ENCODE measurements at regions not wholly inside any gene's neighbourhood (a gene's known extent, or its start where the extent isn't known, plus 50 kb on each side); places are given as distances from the start of the nearest gene placed in this dataset.
"Not testable (repeated sequence)": the region's sequence is repeated elsewhere in the genome, so short reads cannot be mapped to it uniquely, and the experiment has no call there.

- ChIA-PET POLR2A (no interaction called here), CTCF (no interaction called here)
Measured at GRCh38 chr6:167208819-167209576, 51.2 kb upstream of the GPR31 start.

DNA sequence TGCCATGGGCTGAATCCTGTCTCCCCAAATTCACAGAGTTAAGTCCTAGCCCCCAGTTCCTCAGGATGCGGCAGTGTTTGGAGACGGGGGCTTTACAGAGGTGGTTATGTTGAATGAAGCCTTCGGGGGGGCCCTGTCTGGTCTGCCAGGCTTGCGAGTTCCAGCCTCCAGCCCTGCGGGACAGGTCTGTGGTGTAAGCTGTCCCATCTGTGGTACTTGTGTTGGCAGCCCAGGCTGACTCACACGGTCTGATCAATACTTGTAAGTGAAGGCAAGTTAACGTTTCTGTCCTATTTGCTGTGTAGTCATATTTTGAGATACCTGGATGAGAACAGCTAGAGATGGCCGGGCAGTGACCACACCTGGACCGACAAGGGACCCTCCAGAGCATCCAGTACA, 51.8 kb upstream of the GPR31 start:
- ChIA-PET POLR2A (no interaction called here), CTCF (no interaction called here)

DNA sequence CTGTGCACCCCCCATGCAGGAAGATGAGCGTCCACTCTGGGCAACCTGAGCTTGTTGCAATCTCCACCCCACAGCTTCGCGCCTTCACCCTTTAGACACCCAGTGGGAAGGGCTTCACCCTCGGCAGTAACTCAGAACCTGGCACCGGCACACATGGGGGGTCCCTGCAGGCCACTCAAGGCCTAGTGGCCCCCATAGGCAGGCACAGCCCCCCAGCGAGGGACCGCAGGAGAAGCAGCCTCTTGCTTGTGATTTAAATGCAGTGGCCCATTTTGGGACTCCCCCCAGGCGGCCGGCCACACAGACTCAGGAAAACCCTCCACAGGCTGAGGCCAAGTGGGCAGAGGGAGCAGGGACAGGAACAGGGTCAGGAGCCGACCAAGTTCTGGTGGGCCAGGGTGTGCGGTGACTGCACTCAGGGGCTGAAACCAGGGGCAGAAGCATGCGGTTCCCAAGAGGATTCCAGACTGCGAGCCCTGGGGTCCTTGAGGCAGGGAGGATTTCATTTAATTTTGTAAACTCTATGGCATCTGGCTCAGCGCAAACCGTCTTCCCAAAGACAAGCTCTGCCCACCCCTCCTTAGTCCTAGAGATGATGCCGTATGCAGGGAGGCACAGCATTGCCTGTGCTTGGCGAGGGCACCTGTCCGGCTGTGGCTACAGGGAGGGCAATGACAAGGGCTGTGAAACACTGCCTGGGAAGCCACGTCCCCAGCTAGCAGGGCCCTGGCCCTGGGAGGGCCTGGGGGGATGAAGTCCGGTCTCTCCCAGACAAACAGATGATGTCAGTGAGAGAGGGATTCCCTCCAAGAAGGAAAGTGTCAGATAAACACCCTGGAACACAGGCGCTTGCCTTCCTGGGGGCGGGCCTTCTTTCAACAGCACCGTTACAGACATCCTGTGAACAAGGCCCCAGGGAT, 52.9 kb upstream of the GPR31 start:
- ChIA-PET POLR2A (no interaction called here), CTCF (no interaction called here)

- CTCF ChIA-PET = no interaction called here
- POLR2A ChIA-PET = no interaction called here
Measured at GRCh38 chr6:167211295-167211648, 53.5 kb upstream of the GPR31 start.

- ChIA-PET CTCF (no interaction called here), POLR2A (no interaction called here)
Measured at GRCh38 chr6:167211881-167212712, 54.3 kb upstream of the GPR31 start.

- ChIA-PET CTCF (no interaction called here), POLR2A (no interaction called here)
Measured at GRCh38 chr6:167212713-167213005, 54.9 kb upstream of the GPR31 start.

- ChIA-PET CTCF (no interaction called here), POLR2A (no interaction called here)
Measured at GRCh38 chr6:167214206-167214605, 56.4 kb upstream of the GPR31 start.

GRCh38 chr6:167215429-167216250, 57.9 kb upstream of the GPR31 start:
- POLR2A ChIA-PET, CTCF ChIA-PET: not testable (repeated sequence)

- POLR2A ChIA-PET, CTCF ChIA-PET: not testable (repeated sequence)
Measured at GRCh38 chr6:167216390-167217050, 58.7 kb upstream of the GPR31 start.

- CTCF ChIA-PET = interaction anchor here (0.6 kb wide), 1 partner anchor 499 kb away, joined by 3 read pairs; no protein-coding TSS in a partner anchor
- POLR2A ChIA-PET = not testable (repeated sequence)
Measured at GRCh38 chr6:167217073-167217472, 59.3 kb upstream of the GPR31 start.

GRCh38 chr6:167217951-167218759, 60.4 kb upstream of the GPR31 start:
- POLR2A ChIA-PET, CTCF ChIA-PET: not testable (repeated sequence)

GRCh38 chr6:167219079-167219478, 61.3 kb upstream of the GPR31 start:
- POLR2A ChIA-PET = not testable (repeated sequence)
- CTCF ChIA-PET = interaction anchor here (0.6 kb wide), 1 partner anchor 1372 kb away, joined by 3 read pairs; no protein-coding TSS in a partner anchor

GRCh38 chr6:167219967-167220512, 62.3 kb upstream of the GPR31 start:
- CTCF ChIA-PET = no interaction called here
- POLR2A ChIA-PET = no interaction called here

GRCh38 chr6:167221400-167222201, 63.8 kb upstream of the GPR31 start:
- CTCF ChIA-PET = no interaction called here

DNA sequence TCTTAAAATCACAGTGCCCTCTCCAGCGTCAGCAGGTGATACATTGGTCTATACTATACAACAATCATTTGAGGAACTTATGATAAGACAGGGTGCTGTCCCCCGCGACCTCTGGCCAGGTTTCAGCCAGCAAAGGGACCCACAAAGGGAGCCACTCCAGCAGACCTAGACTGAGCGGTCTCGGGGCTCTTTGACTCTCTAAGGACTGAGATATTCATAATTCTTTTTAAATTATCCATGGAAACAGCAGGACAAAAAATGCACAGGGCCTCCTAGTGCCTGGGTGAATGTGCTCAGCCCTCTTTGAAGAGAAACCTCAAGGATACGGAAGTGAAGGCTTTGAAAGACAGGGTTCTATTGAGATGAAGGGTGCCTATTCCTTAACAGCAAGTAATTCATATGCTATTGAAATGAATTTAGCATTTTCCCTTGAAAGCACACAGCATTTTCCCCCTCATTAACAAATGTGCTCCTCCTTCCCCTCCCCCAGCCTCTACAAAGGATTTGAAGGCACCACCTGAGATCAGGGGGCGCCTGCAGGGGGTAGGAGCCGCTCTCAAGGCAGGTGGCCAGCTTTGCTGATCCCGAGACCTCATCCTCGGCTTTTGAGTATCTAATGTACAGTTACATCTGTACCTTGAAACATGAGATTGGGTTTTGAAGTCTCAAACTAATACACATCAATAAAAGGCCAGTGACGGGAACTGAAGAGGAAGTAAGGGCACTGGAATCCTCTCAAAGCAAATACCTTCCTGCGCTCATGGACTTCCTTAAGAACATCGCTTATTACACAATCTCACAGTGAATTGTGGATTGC, 65.3 kb upstream of the UNC93A start:
- POLR2A ChIA-PET, CTCF ChIA-PET: not testable (repeated sequence)

More at GRCh38 chr6:167221400-167222201, 63.8 kb upstream of the GPR31 start:
- POLR2A ChIA-PET = no interaction called here

DNA sequence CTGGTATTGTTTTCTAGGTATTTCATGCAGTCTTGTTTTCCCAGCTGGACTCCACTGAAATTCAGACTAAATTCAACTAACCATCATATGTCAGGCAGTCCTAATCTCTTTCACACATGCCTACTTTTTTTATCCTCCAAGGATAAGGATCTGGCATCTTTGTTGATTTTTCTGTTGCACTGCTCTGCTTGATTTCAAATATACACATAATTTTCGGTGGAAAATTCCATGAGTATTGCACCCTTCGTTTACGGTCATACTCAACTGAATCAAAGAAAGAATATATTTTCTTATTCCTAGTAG, 64.8 kb upstream of the UNC93A start:
- ChIA-PET POLR2A (no interaction called here), CTCF (no interaction called here)

DNA sequence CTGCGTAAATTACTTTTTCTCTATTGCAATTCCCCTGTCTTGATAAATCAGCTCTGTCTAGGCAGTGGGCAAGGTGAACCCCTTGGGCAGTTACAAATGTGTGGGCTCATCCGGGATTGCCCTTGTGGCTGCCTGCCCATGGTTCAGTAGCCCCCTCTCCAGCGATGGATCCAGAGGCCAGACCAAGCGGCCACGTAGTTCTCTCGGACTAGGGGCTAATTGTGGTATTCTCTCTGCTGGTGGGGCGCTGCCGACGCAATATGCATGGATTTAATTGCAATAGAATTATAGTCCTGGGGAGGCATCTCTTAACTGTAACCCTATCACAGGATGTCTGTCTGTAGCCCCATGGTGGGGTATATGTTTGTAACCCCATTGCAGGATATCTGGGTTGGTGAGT, 64.3 kb upstream of the UNC93A start:
- ChIA-PET CTCF (no interaction called here), POLR2A (no interaction called here)

Data from activated CD8-positive, alpha-beta memory T cell treated with anti-CD3 and anti-CD28 coated beads for 36 hours (primary cell).